HCT116 (cell line): ENCODE measurements at regions not wholly inside any gene's neighbourhood (a gene's known extent, or its start where the extent isn't known, plus 50 kb on each side); places are given as distances from the start of the nearest gene placed in this dataset.

Experiments used
- ATAC-seq: fragments of 200-7000 bp; cut with Tn5 transposase; 2 replicates; pipeline ENCODE4 v1.9.1; 2020; ENCODE audit warnings: mild to moderate bottlenecking, moderate library complexity
- BruUV-seq: library from RNA; stranded (reverse); fragments of 400-500 nt; replicated peaks from 2 replicates; lab custom pipeline; 2021; lab: Mats Ljungman, UMichigan
- CTCF ChIA-PET: fragments of 300-600 bp; sonication (Branson Sonifier 250); formaldehyde crosslinking; loops from one replicate; lab custom pipeline; 2021; ENCODE audit warnings: antibody characterized with exemption; lab: Charles Lee
- POLR2A ChIA-PET: fragments of 300-600, 350-600 bp; sonication (Branson Sonifier 250); formaldehyde crosslinking; loops from one replicate; lab custom pipeline; 2021; ENCODE audit warnings: antibody characterized with exemption; lab: Charles Lee
- RAD21 ChIA-PET, 2 experiments: fragments of 300-600 bp; sonication (Branson Sonifier 250); formaldehyde crosslinking; loops; one replicate each; lab custom pipeline; 2023; ENCODE audit warnings: low total read pairs in 2 of 2; ENCODE audit not compliant: uncharacterized antibody in 2 of 2, unreplicated experiment in 2 of 2, low non-redundant PET in 1 of 2; lab: Charles Lee
- DNase-seq: peaks from one replicate; pipeline ENCODE4 v3.0.0-alpha.2; 2010; ENCODE audit warnings: low read depth, low spot score
- H2AFZ ChIP-seq: fragments of 200-600 bp; shearing (Covaris generic), sonication (generic); 2 replicates; pipeline ENCODE4 v1.6.1; 2017; ENCODE audit warnings: low read depth, mixed run types, mixed read lengths, antibody characterized with exemption, low read length; ENCODE audit not compliant: poor library complexity, severe bottlenecking
- H3K27ac ChIP-seq: 2 replicates; pipeline ENCODE4 v1.5.1; 2012; ENCODE audit warnings: low read depth, low read length
- H3K27me3 ChIP-seq: fragments of 200-600 bp; sonication (generic); 2 replicates; pipeline ENCODE4 v1.6.1; 2016; ENCODE audit warnings: mixed run types, low read length, mixed read lengths; ENCODE audit not compliant: insufficient read depth
- H3K36me3 ChIP-seq, 2 experiments: fragments of 200-500 bp in 1 of 2; fragments of 200-600 bp in 1 of 2; sonication (Bioruptor generic) in 1 of 2; sonication (generic) in 1 of 2; 2 replicates each; pipeline versions ENCODE4 v1.5.1 to v1.6.1; 2014 to 2016; ENCODE audit warnings: low read length in 2 of 2, inconsistent platforms in 1 of 2, mixed read lengths in 1 of 2, mixed run types in 1 of 2; ENCODE audit not compliant: insufficient read depth in 2 of 2, control insufficient read depth in 1 of 2
- H3K4me1 ChIP-seq, 2 experiments: fragments of 200-600 bp in 1 of 2; sonication (generic) in 1 of 2; 2 replicates each; pipeline versions ENCODE4 v1.5.1 to v1.6.1; 2012 to 2017; ENCODE audit warnings: low read length in 2 of 2, inconsistent platforms in 1 of 2, mild to moderate bottlenecking in 1 of 2, mixed read lengths in 1 of 2, mixed run types in 1 of 2, moderate library complexity in 1 of 2; ENCODE audit not compliant: insufficient read depth in 2 of 2, control insufficient read depth in 1 of 2
- H3K4me2 ChIP-seq: fragments of 200-600 bp; sonication (generic); 2 replicates; pipeline ENCODE4 v1.6.1; 2017; ENCODE audit warnings: mixed run types, low read length, mixed read lengths
- H3K4me3 ChIP-seq, 2 experiments: fragments of 200-600 bp in 1 of 2; sonication (generic) in 1 of 2; replicated peaks in 1 of 2; 2 replicates each; pipeline ENCODE4 v1.5.1; 2011 to 2016; ENCODE audit warnings: low read length in 2 of 2, control low read depth in 1 of 2, low read depth in 1 of 2, mild to moderate bottlenecking in 1 of 2, mixed read lengths in 1 of 2, mixed run types in 1 of 2
- H3K79me2 ChIP-seq: fragments of 200-600 bp; sonication (generic); 2 replicates; pipeline ENCODE4 v1.6.1; 2017; ENCODE audit warnings: mild to moderate bottlenecking, mixed run types, low read length, moderate library complexity, mixed read lengths; ENCODE audit not compliant: insufficient read depth
- H3K9ac ChIP-seq: fragments of 200-600 bp; sonication (generic); 2 replicates; pipeline ENCODE4 v1.6.1; 2016; ENCODE audit warnings: low read length, mixed read lengths
- H3K9me2 ChIP-seq: fragments of 200-600 bp; sonication (generic), shearing (Covaris generic); 2 replicates; pipeline ENCODE4 v1.6.1; 2017; ENCODE audit warnings: mixed run types, mild to moderate bottlenecking, moderate library complexity; ENCODE audit not compliant: insufficient read depth
- H3K9me3 ChIP-seq, 2 experiments: fragments of 200-500 bp in 1 of 2; fragments of 200-600 bp in 1 of 2; sonication (Bioruptor generic) in 1 of 2; sonication (generic) in 1 of 2; 2 replicates each; pipeline ENCODE4 v1.6.1; 2014 to 2017; ENCODE audit warnings: low read length in 2 of 2, mixed read lengths in 2 of 2, inconsistent platforms in 1 of 2, low read depth in 1 of 2, mild to moderate bottlenecking in 1 of 2, mixed run types in 1 of 2, moderate library complexity in 1 of 2; ENCODE audit not compliant: control insufficient read depth in 1 of 2, insufficient read depth in 1 of 2
- H4K20me1 ChIP-seq: fragments of 200-600 bp; sonication (generic), shearing (Covaris generic); 2 replicates; pipeline ENCODE4 v1.6.1; 2017; ENCODE audit warnings: mixed run types, mild to moderate bottlenecking, moderate library complexity; ENCODE audit not compliant: insufficient read depth
- CBX3 ChIP-seq: IDR thresholded peaks from 2 replicates; pipeline ENCODE4 v1.6.1; 2012; ENCODE audit warnings: low read depth
- POLR2AphosphoS5 ChIP-seq: IDR thresholded peaks from 2 replicates; pipeline ENCODE4 v1.6.1; 2011; ENCODE audit warnings: mild to moderate bottlenecking, low read depth, low read length, moderate library complexity
- REST ChIP-seq: IDR thresholded peaks from 2 replicates; pipeline ENCODE4 v1.6.1; 2012; ENCODE audit warnings: low read depth
- SRF ChIP-seq: IDR thresholded peaks from 2 replicates; pipeline ENCODE4 v1.6.1; 2012; ENCODE audit warnings: low read depth
- TCF7L2 ChIP-seq: IDR thresholded peaks from 2 replicates; pipeline ENCODE4 v1.7.0; 2011; ENCODE audit warnings: borderline replicate concordance, inconsistent platforms; ENCODE audit not compliant: insufficient read depth, insufficient read length; ENCODE audit errors: extremely low read depth
- ZBTB33 ChIP-seq: IDR thresholded peaks from 2 replicates; pipeline ENCODE4 v1.6.1; 2011; ENCODE audit warnings: mild to moderate bottlenecking, low read length, moderate library complexity; ENCODE audit not compliant: insufficient replicate concordance; ENCODE audit errors: extremely low read depth
- intact Hi-C: fragments of 100-400 bp; cut with micrococcal nuclease; formaldehyde crosslinking; loops from 2 replicates; pipeline ENCODE4 v1.10.0; 2022

GRCh38 chr20:59508729-59509128, 95.6 kb upstream of the PHACTR3 start:
- ATAC-seq = no peak
- no peaks in the 10 kb centered on the region for H3K36me3 ChIP-seq
- TF ChIP-seq ZBTB33 (no peak), REST (no peak), CBX3 (no peak), SRF (no peak), POLR2AphosphoS5 (no peak), TCF7L2 (no peak)
- TF ChIP-seq, all 23 proteins: peak for 0
- Histone ChIP-seq H3K4me3 (no peak overlapping the region), H3K4me1 (no peaks in the 10 kb centered on the region), H3K9me2 (no peaks in the 10 kb centered on the region), H3K9ac (no peak overlapping the region), H3K4me2 (no peak overlapping the region), H2AFZ (no peak overlapping the region), H3K9me3 (no peaks in the 10 kb centered on the region), H3K79me2 (no peaks in the 10 kb centered on the region), H4K20me1 (no peaks in the 10 kb centered on the region), H3K27ac (no peak overlapping the region), H3K27me3 (0 out of 2 replicates have a peak, but pooled peaks cover 14% of the 10 kb centered on the region)
- DNase-seq = no peak
- intact Hi-C loops = no loop called here
- POLR2A ChIA-PET = no interaction called here
- RAD21 ChIA-PET = no interaction called here
- CTCF ChIA-PET = interaction anchor here (1.3 kb wide), 1 partner anchor 10 kb away, joined by 3 read pairs; no protein-coding TSS in a partner anchor
- no TSS peak for BruUV-seq
